GM12872 (cell line): ENCODE measurements at regions not wholly inside any gene's neighbourhood (a gene's known extent, or its start where the extent isn't known, plus 50 kb on each side); places are given as distances from the start of the nearest gene placed in this dataset.

Experiments used
- TF ChIP-seq, protein P1 (sequence below): IDR thresholded peaks from 3 replicates; pipeline ENCODE4 v1.5.1; 2011; ENCODE audit warnings: low read depth, mild to moderate bottlenecking, low read length, moderate library complexity; ENCODE audit not compliant: insufficient read depth

GRCh38 chr18:73840319-73840945, 307.2 kb downstream of the FBXO15 start:
- TF ChIP-seq, protein P1, sequence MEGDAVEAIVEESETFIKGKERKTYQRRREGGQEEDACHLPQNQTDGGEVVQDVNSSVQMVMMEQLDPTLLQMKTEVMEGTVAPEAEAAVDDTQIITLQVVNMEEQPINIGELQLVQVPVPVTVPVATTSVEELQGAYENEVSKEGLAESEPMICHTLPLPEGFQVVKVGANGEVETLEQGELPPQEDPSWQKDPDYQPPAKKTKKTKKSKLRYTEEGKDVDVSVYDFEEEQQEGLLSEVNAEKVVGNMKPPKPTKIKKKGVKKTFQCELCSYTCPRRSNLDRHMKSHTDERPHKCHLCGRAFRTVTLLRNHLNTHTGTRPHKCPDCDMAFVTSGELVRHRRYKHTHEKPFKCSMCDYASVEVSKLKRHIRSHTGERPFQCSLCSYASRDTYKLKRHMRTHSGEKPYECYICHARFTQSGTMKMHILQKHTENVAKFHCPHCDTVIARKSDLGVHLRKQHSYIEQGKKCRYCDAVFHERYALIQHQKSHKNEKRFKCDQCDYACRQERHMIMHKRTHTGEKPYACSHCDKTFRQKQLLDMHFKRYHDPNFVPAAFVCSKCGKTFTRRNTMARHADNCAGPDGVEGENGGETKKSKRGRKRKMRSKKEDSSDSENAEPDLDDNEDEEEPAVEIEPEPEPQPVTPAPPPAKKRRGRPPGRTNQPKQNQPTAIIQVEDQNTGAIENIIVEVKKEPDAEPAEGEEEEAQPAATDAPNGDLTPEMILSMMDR, result no peak

DNA sequence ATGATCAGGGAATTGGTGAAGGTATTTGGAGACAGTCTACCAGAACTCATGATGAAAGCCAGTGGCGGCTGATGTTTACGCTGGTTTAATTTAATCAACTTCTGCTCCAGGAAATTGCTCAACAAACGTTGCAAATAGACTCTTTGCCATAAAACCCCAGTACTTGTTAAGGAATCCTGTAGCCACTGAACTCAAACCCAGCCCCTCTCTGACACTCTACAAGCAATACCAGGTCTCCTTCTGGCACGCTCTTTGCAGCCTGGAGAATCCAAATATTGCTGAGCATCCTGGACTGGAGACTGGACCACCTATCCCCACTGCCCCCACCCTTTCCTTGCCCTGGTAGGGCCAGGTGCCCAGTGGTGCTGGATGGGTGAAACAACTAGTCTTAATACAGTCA, 308.2 kb downstream of the FBXO15 start:
- TF ChIP-seq, protein P1, result no peak

GRCh38 chr18:73838107-73838506, 309.5 kb downstream of the FBXO15 start:
- TF ChIP-seq, protein P1, result no peak

DNA sequence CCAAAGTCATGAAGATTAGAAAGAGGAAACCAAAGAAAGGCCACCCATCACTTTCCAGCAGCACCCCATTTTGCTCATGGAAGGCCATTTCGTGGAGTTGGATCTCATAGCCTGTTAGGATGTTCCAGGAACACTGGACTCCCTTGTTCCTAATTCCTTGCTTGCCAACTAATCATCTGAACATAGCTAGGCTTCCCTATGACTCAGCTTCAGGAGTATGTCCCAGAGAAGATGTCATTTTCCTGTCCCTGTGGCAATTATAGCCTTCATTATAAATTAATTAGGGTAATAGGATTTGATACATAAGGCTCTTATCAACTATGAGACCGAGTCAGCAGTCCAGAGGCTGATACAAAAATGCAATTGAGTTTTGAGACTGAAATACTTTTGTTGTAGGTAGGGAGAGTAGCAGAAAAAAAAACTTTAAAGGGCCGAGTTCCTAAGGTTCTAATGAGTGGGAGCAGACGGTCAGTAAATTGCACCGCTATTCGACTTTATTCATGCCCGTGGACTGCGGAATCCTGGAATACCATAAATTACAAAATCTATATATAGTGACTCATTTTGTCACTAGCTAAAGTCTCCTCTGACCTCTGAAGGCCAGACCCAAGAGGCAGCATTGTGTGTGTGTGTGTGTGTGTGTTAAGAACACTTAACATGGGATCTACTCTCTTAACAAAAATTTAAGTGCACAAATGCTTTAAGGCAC, 311.8 kb downstream of the FBXO15 start:
- TF ChIP-seq, protein P1, result no peak

GRCh38 chr18:73835039-73835438, 312.6 kb downstream of the FBXO15 start:
- TF ChIP-seq, protein P1, result no peak

- TF ChIP-seq, protein P1, result no peak
Observed at GRCh38 chr18:73831688-73832087, 315.9 kb downstream of the FBXO15 start.

- TF ChIP-seq, protein P1, result no peak
Observed at GRCh38 chr18:73829146-73829545, 318.5 kb downstream of the FBXO15 start.
